IMR-90 (cell line): ENCODE measurements at regions not wholly inside any gene's neighbourhood (a gene's known extent, or its start where the extent isn't known, plus 50 kb on each side); places are given as distances from the start of the nearest gene placed in this dataset.

ENCODE experiments used
- ATAC-seq: fragments of 200-7000 bp; cut with Tn5 transposase; 2 replicates; pipeline ENCODE4 v1.9.1; 2020; ENCODE audit warnings: low read depth, mild to moderate bottlenecking, moderate library complexity
- BruUV-seq: library from RNA; stranded (reverse); fragments of 400-500 nt; replicated peaks from 2 replicates; lab custom pipeline; 2021; lab: Mats Ljungman, UMichigan
- CTCF ChIA-PET: fragments of 300-600 bp; formaldehyde crosslinking; extraction: SDS; loops from one replicate; lab custom pipeline; 2021; ENCODE audit warnings: antibody characterized with exemption; lab: Yijun Ruan, JAX
- POLR2A ChIA-PET: fragments of 300-600 bp; sonication (Branson Sonifier 250); formaldehyde crosslinking; loops from one replicate; lab custom pipeline; 2022; ENCODE audit warnings: antibody characterized with exemption; ENCODE audit not compliant: unreplicated experiment; lab: Charles Lee
- DNase-seq: peaks from one replicate; pipeline ENCODE4 v3.0.0; 2013
- H2AFZ ChIP-seq: replicated peaks from 2 replicates; pipeline ENCODE3; 2013; ENCODE audit warnings: low read length, mild to moderate bottlenecking; ENCODE audit not compliant: poor library complexity
- H2AK5ac ChIP-seq: 2 replicates; pipeline ENCODE4 v1.6.1; 2013; ENCODE audit warnings: low read depth, low read length, inconsistent platforms
- H2AK9ac ChIP-seq: replicated peaks from 2 replicates; pipeline ENCODE3; 2013; ENCODE audit warnings: mild to moderate bottlenecking, low read depth, low read length, moderate library complexity; ENCODE audit not compliant: poor library complexity
- H2BK120ac ChIP-seq: 2 replicates; pipeline ENCODE4 v1.6.1; 2013; ENCODE audit warnings: low read depth, low read length, inconsistent platforms
- H2BK15ac ChIP-seq: 3 replicates; pipeline ENCODE4 v1.6.1; 2013; ENCODE audit warnings: low read depth, low read length, inconsistent platforms
- H2BK20ac ChIP-seq: 2 replicates; pipeline ENCODE4 v1.6.1; 2013; ENCODE audit warnings: low read depth, mild to moderate bottlenecking, inconsistent platforms, low read length, moderate library complexity
- H2BK5ac ChIP-seq: 2 replicates; pipeline ENCODE4 v1.6.1; 2013; ENCODE audit warnings: mild to moderate bottlenecking, low read depth, low read length, inconsistent platforms; ENCODE audit not compliant: poor library complexity, severe bottlenecking
- H3K14ac ChIP-seq: replicated peaks from 2 replicates; pipeline ENCODE4 v1.6.1; 2013; ENCODE audit warnings: low read depth, low read length, inconsistent platforms
- H3K18ac ChIP-seq: 2 replicates; pipeline ENCODE4 v1.6.1; 2013; ENCODE audit warnings: low read depth, low read length, control low read depth
- H3K23ac ChIP-seq: 2 replicates; pipeline ENCODE4 v1.6.1; 2013; ENCODE audit warnings: low read depth, low read length, inconsistent platforms
- H3K27ac ChIP-seq: 2 replicates; pipeline ENCODE4 v1.5.1; 2013; ENCODE audit warnings: mild to moderate bottlenecking, control low read depth, low read length; ENCODE audit not compliant: insufficient read depth
- H3K27me3 ChIP-seq: 2 replicates; pipeline ENCODE4 v1.6.1; 2013; ENCODE audit warnings: low read length; ENCODE audit not compliant: control insufficient read depth, insufficient read depth
- H3K36me3 ChIP-seq: 2 replicates; pipeline ENCODE4 v1.6.1; 2013; ENCODE audit warnings: low read length, mixed read lengths; ENCODE audit not compliant: control insufficient read depth, insufficient read depth
- H3K4ac ChIP-seq: 2 replicates; pipeline ENCODE4 v1.6.1; 2013; ENCODE audit warnings: low read depth, low read length, inconsistent platforms
- H3K4me1 ChIP-seq: 2 replicates; pipeline ENCODE4 v1.6.1; 2013; ENCODE audit warnings: low read length, mixed read lengths; ENCODE audit not compliant: control insufficient read depth, insufficient read depth
- H3K4me2 ChIP-seq: 2 replicates; pipeline ENCODE4 v1.6.1; 2013; ENCODE audit warnings: low read depth, mild to moderate bottlenecking, control low read depth, low read length, moderate library complexity
- H3K4me3 ChIP-seq: 2 replicates; pipeline ENCODE4 v1.5.1; 2013; ENCODE audit warnings: low read depth, mild to moderate bottlenecking, control low read depth, low read length, moderate library complexity; ENCODE audit not compliant: insufficient read depth
- H3K56ac ChIP-seq: 2 replicates; pipeline ENCODE4 v1.6.1; 2013; ENCODE audit warnings: low read length, inconsistent platforms; ENCODE audit not compliant: insufficient read depth; ENCODE audit errors: extremely low read depth
- H3K79me1 ChIP-seq, 2 experiments: 2 replicates each; pipeline ENCODE4 v1.6.1; 2013; ENCODE audit warnings: low read length in 2 of 2, inconsistent platforms in 1 of 2, low read depth in 1 of 2
- H3K9ac ChIP-seq: 2 replicates; pipeline ENCODE4 v1.6.1; 2013; ENCODE audit warnings: low read depth, low read length, control low read depth
- H3K9me1 ChIP-seq: 2 replicates; pipeline ENCODE4 v1.6.1; 2013; ENCODE audit warnings: low read length, inconsistent platforms; ENCODE audit not compliant: insufficient read depth
- H3K9me3 ChIP-seq: 2 replicates; pipeline ENCODE4 v1.6.1; 2013; ENCODE audit warnings: low read length; ENCODE audit not compliant: control insufficient read depth, insufficient read depth
- H4K20me1 ChIP-seq: 2 replicates; pipeline ENCODE4 v1.6.1; 2013; ENCODE audit warnings: low read length, inconsistent platforms; ENCODE audit not compliant: insufficient read depth
- H4K5ac ChIP-seq: 2 replicates; pipeline ENCODE4 v1.6.1; 2013; ENCODE audit warnings: mild to moderate bottlenecking, low read depth, low read length, control low read depth
- H4K8ac ChIP-seq, 2 experiments: 2 replicates each; pipeline ENCODE4 v1.6.1; 2013; ENCODE audit warnings: low read depth in 2 of 2, low read length in 2 of 2, control low read depth in 1 of 2, inconsistent platforms in 1 of 2
- H4K91ac ChIP-seq: 2 replicates; pipeline ENCODE4 v1.6.1; 2013; ENCODE audit warnings: low read depth, low read length, inconsistent platforms; ENCODE audit not compliant: insufficient read depth
- BHLHE40 ChIP-seq: fragments of 150-350 bp; IDR thresholded peaks from 2 replicates; pipeline ENCODE4 v1.6.1; 2016; ENCODE audit warnings: mild to moderate bottlenecking, low read depth, low read length
- CEBPB ChIP-seq: IDR thresholded peaks from 2 replicates; pipeline ENCODE4 v1.6.1; 2012; ENCODE audit warnings: low read depth, low read length, improper control_type of control experiment
- FOS ChIP-seq: fragments of 150-350 bp; IDR thresholded peaks from 2 replicates; pipeline ENCODE4 v1.6.1; 2016; ENCODE audit warnings: low read depth, low read length
- MAZ ChIP-seq: IDR thresholded peaks from 2 replicates; pipeline ENCODE4 v1.6.1; 2012; ENCODE audit warnings: low read depth, mild to moderate bottlenecking, low read length, improper control_type of control experiment, moderate library complexity, borderline replicate concordance
- MXI1 ChIP-seq: IDR thresholded peaks from 2 replicates; pipeline ENCODE4 v1.6.1; 2012; ENCODE audit warnings: low read depth, mild to moderate bottlenecking, low read length, moderate library complexity, borderline replicate concordance
- NFE2L2 ChIP-seq: fragments of 150-350 bp; IDR thresholded peaks from 2 replicates; pipeline ENCODE4 v1.6.1; 2016; ENCODE audit warnings: low read depth, mild to moderate bottlenecking, low read length
- POLR2A ChIP-seq: IDR thresholded peaks from 2 replicates; pipeline ENCODE4 v1.6.1; 2012; ENCODE audit warnings: mild to moderate bottlenecking, low read depth, low read length
- RFX5 ChIP-seq: IDR thresholded peaks from 2 replicates; pipeline ENCODE4 v1.8.0; 2012; ENCODE audit warnings: low read depth, mild to moderate bottlenecking, low read length, moderate library complexity
- WGBS, 2 experiments: methylation state at CpG; one replicate each; pipeline versions ENCODE4 v1.1.5 to v1.1.7; 2013; ENCODE audit warnings: missing lambda C conversion rate in 2 of 2; ENCODE audit not compliant: insufficient read length in 1 of 2; ENCODE audit errors: extremely low coverage in 2 of 2; 5-methylcytosine and 5-hydroxymethylcytosine counted together
- dilution Hi-C: fragments of 300-500 bp; cut with HindIII; formaldehyde crosslinking; loops from one replicate; pipeline ENCODE4 v1.14.3; 2018; ENCODE audit warnings: low sequenced_read_pairs; ENCODE audit not compliant: unreplicated experiment
- in situ Hi-C: fragments of 300-500 bp; cut with MboI; formaldehyde crosslinking; loops from 3 replicates; pipeline ENCODE4 v1.14.3; 2019; ENCODE audit warnings: low sequenced_read_pairs, inconsistent platforms, mixed read lengths
- intact Hi-C: fragments of 100-400 bp; cut with micrococcal nuclease; formaldehyde crosslinking; loops from 2 replicates; pipeline ENCODE4 v1.10.0; 2022
- TF ChIP-seq, protein P1 (sequence below): conservative IDR thresholded peaks from 2 replicates; pipeline ENCODE4 v1.5.1; 2012; ENCODE audit warnings: mild to moderate bottlenecking, low read depth, low read length, improper control_type of control experiment
- TF ChIP-seq, protein P2 (sequence below): fragments of 150-350 bp; IDR thresholded peaks from 2 replicates; pipeline ENCODE4 v1.6.1; 2016; ENCODE audit warnings: low read depth, mild to moderate bottlenecking, low read length, moderate library complexity, borderline replicate concordance

DNA sequence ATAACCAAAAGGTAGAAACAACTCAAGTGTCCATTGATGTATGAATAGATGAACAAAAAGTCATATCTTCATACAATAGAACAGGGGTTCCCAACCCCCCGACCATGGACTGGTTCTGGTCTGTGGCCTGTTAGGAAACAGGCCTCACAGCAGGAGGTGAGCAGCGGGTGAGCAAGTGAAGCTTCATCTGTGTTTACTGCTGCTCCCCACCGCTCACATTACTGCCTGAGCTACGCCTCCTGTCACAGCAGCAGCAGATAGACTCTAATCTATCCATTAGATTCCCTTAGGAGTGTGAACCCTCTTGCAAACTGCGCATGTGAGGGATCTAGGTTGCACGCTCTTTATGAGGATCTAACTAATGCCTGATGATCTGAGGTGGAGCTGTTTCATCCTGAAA, 478.0 kb downstream of the BRINP1 start:
- Histone ChIP-seq H3K56ac (no peak overlapping the region), H3K9me3 (peaks cover 11% of the 10 kb centered on the region), H2AFZ (no peak overlapping the region), H2BK15ac (no peak overlapping the region), H3K14ac (no peak overlapping the region), H2BK20ac (no peak overlapping the region), H3K4me2 (no peak overlapping the region), H2BK120ac (no peak overlapping the region), H3K4me3 (no peak overlapping the region), H4K91ac (no peak overlapping the region), H2BK5ac (no peak overlapping the region), H3K9me1 (no peaks in the 10 kb centered on the region), H4K20me1 (no peaks in the 10 kb centered on the region), H3K27ac (no peak overlapping the region), H3K79me1 (no peaks in the 10 kb centered on the region), H3K18ac (no peak overlapping the region), H4K8ac (no peak overlapping the region), H3K4me1 (no peaks in the 10 kb centered on the region), H3K27me3 (no peaks in the 10 kb centered on the region), H4K5ac (no peak overlapping the region), H3K36me3 (no peaks in the 10 kb centered on the region), H2AK9ac (no peak overlapping the region), H3K9ac (no peak overlapping the region), H3K4ac (no peak overlapping the region), H2AK5ac (no peak overlapping the region), H3K23ac (no peak overlapping the region)
- ChIA-PET POLR2A (no interaction called here), CTCF (no interaction called here)
- DNase-seq (no peak), ATAC-seq (no peak)
- BruUV-seq = no TSS peak
- dilution Hi-C loops (no loop called here), in situ Hi-C loops (no loop called here), intact Hi-C loops (no loop called here)
- no CpG with 5 or more reads among the region's 6 CpGs for WGBS, 2 experiments
- TF ChIP-seq FOS = no peak
- TF ChIP-seq NFE2L2 = no peak
- TF ChIP-seq, protein P1, sequence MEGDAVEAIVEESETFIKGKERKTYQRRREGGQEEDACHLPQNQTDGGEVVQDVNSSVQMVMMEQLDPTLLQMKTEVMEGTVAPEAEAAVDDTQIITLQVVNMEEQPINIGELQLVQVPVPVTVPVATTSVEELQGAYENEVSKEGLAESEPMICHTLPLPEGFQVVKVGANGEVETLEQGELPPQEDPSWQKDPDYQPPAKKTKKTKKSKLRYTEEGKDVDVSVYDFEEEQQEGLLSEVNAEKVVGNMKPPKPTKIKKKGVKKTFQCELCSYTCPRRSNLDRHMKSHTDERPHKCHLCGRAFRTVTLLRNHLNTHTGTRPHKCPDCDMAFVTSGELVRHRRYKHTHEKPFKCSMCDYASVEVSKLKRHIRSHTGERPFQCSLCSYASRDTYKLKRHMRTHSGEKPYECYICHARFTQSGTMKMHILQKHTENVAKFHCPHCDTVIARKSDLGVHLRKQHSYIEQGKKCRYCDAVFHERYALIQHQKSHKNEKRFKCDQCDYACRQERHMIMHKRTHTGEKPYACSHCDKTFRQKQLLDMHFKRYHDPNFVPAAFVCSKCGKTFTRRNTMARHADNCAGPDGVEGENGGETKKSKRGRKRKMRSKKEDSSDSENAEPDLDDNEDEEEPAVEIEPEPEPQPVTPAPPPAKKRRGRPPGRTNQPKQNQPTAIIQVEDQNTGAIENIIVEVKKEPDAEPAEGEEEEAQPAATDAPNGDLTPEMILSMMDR = no peak
- TF ChIP-seq, protein P2, sequence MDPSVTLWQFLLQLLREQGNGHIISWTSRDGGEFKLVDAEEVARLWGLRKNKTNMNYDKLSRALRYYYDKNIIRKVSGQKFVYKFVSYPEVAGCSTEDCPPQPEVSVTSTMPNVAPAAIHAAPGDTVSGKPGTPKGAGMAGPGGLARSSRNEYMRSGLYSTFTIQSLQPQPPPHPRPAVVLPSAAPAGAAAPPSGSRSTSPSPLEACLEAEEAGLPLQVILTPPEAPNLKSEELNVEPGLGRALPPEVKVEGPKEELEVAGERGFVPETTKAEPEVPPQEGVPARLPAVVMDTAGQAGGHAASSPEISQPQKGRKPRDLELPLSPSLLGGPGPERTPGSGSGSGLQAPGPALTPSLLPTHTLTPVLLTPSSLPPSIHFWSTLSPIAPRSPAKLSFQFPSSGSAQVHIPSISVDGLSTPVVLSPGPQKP = no peak
- no peak for TF ChIP-seq BHLHE40
- no peak for TF ChIP-seq RFX5
- TF ChIP-seq MAZ = no peak
- TF ChIP-seq CEBPB = no peak
- no peak for TF ChIP-seq MXI1
- no peak for TF ChIP-seq POLR2A
